ENCODE measurements at regions not wholly inside any gene's neighbourhood (a gene's known extent, or its start where the extent isn't known, plus 50 kb on each side); places are given as distances from the start of the nearest gene placed in this dataset.

GRCh38 chr16:86319585-86320236, 190.6 kb upstream of the FOXF1 start:
- Mint-ChIP-seq H3K9me3 (ENCODE audit: unreplicated experiment) (no peaks in the 10 kb centered on the region), H3K27ac (ENCODE audit: unreplicated experiment) (no peak overlapping the region), H3K36me3 (ENCODE audit: unreplicated experiment) (no peaks in the 10 kb centered on the region), H3K4me1 (ENCODE audit: unreplicated experiment) (no peaks in the 10 kb centered on the region), H3K27me3 (ENCODE audit: unreplicated experiment) (peaks cover 29% of the 10 kb centered on the region), H3K4me3 (ENCODE audit: unreplicated experiment) (no peak overlapping the region)
- TF ChIP-seq CTCF (IDR thresholded peaks at IDR 0.05) = no peak
- DNase-seq (ENCODE audit: extremely low spot score, unreplicated experiment) = no peak

GRCh38 chr16:86320237-86320595, 190.1 kb upstream of the FOXF1 start:
- Mint-ChIP-seq H3K36me3 (ENCODE audit: unreplicated experiment) (no peaks in the 10 kb centered on the region), H3K4me1 (ENCODE audit: unreplicated experiment) (no peaks in the 10 kb centered on the region), H3K9me3 (ENCODE audit: unreplicated experiment) (no peaks in the 10 kb centered on the region), H3K27ac (ENCODE audit: unreplicated experiment) (no peak overlapping the region), H3K27me3 (ENCODE audit: unreplicated experiment) (peaks cover 29% of the 10 kb centered on the region), H3K4me3 (ENCODE audit: unreplicated experiment) (no peak overlapping the region)
- TF ChIP-seq CTCF (IDR thresholded peaks at IDR 0.05) = no peak
- no peak for DNase-seq (ENCODE audit: extremely low spot score, unreplicated experiment)

GRCh38 chr16:86321491-86321890, 188.8 kb upstream of the FOXF1 start:
- Mint-ChIP-seq H3K4me1 (ENCODE audit: unreplicated experiment) (no peaks in the 10 kb centered on the region), H3K27ac (ENCODE audit: unreplicated experiment) (no peak overlapping the region), H3K4me3 (ENCODE audit: unreplicated experiment) (no peak overlapping the region), H3K9me3 (ENCODE audit: unreplicated experiment) (no peaks in the 10 kb centered on the region), H3K36me3 (ENCODE audit: unreplicated experiment) (no peaks in the 10 kb centered on the region), H3K27me3 (ENCODE audit: unreplicated experiment) (peaks cover 31% of the 10 kb centered on the region)
- TF ChIP-seq CTCF (IDR thresholded peaks at IDR 0.05) = no peak
- DNase-seq (ENCODE audit: extremely low spot score, unreplicated experiment) = no peak

GRCh38 chr16:86322283-86322682, 188.0 kb upstream of the FOXF1 start:
- Mint-ChIP-seq H3K36me3 (ENCODE audit: unreplicated experiment) (no peaks in the 10 kb centered on the region), H3K4me1 (ENCODE audit: unreplicated experiment) (no peaks in the 10 kb centered on the region), H3K27me3 (ENCODE audit: unreplicated experiment) (peaks cover 27% of the 10 kb centered on the region), H3K27ac (ENCODE audit: unreplicated experiment) (no peak overlapping the region), H3K4me3 (ENCODE audit: unreplicated experiment) (no peak overlapping the region), H3K9me3 (ENCODE audit: unreplicated experiment) (no peaks in the 10 kb centered on the region)
- no peak for TF ChIP-seq CTCF (IDR thresholded peaks at IDR 0.05)
- DNase-seq (ENCODE audit: extremely low spot score, unreplicated experiment) = no peak

GRCh38 chr16:86322806-86323205, 187.5 kb upstream of the FOXF1 start:
- TF ChIP-seq CTCF (IDR thresholded peaks at IDR 0.05) = no peak
- Mint-ChIP-seq H3K4me3 (ENCODE audit: unreplicated experiment) (no peak overlapping the region), H3K4me1 (ENCODE audit: unreplicated experiment) (no peaks in the 10 kb centered on the region), H3K36me3 (ENCODE audit: unreplicated experiment) (no peaks in the 10 kb centered on the region), H3K27ac (ENCODE audit: unreplicated experiment) (no peak overlapping the region), H3K27me3 (ENCODE audit: unreplicated experiment) (peaks cover 27% of the 10 kb centered on the region), H3K9me3 (ENCODE audit: unreplicated experiment) (no peaks in the 10 kb centered on the region)
- DNase-seq (ENCODE audit: extremely low spot score, unreplicated experiment) = no peak
